CD4-positive, alpha-beta memory T cell (primary cell): ENCODE measurements at regions not wholly inside any gene's neighbourhood (a gene's known extent, or its start where the extent isn't known, plus 50 kb on each side); places are given as distances from the start of the nearest gene placed in this dataset.

Experiments
- CTCF ChIA-PET: fragments of 350-600 bp; sonication (Branson Sonifier 250); formaldehyde crosslinking; loops from one replicate; lab custom pipeline; 2021; ENCODE audit warnings: inconsistent platforms; ENCODE audit not compliant: partially characterized antibody; lab: Charles Lee
- POLR2A ChIA-PET: fragments of 350-600 bp; sonication (Branson Sonifier 250); formaldehyde crosslinking; loops from one replicate; lab custom pipeline; 2021; ENCODE audit not compliant: partially characterized antibody; lab: Charles Lee
- DNase-seq, 5 donors: peaks; one replicate each; pipeline versions ENCODE4 v3.0.0 to v3.0.0-alpha.2; 2020 to 2022; ENCODE audit warnings: mixed read lengths in 1 of 5
- H3K27ac ChIP-seq: one replicate; pipeline ENCODE4 v1.7.0; 2013; ENCODE audit warnings: low read depth, low read length
- H3K27me3 ChIP-seq: 2 replicates; pipeline ENCODE4 v1.7.0; 2013; ENCODE audit warnings: mild to moderate bottlenecking, low read length, moderate library complexity; ENCODE audit not compliant: insufficient read depth
- H3K36me3 ChIP-seq: 2 replicates; pipeline ENCODE4 v1.7.0; 2013; ENCODE audit warnings: mild to moderate bottlenecking, low read length, moderate library complexity; ENCODE audit not compliant: insufficient read depth
- H3K4me1 ChIP-seq: 2 replicates; pipeline ENCODE4 v1.7.0; 2013; ENCODE audit warnings: mild to moderate bottlenecking, low read length, moderate library complexity; ENCODE audit not compliant: insufficient read depth
- H3K4me3 ChIP-seq, 2 donors: one replicate each; pipeline ENCODE4 v1.7.0; 2013; ENCODE audit warnings: low read length in 2 of 2, mild to moderate bottlenecking in 1 of 2
- H3K9me3 ChIP-seq, 2 donors: one replicate each; pipeline ENCODE4 v1.7.0; 2013; ENCODE audit warnings: low read length in 2 of 2, control low read depth in 1 of 2; ENCODE audit not compliant: control insufficient read depth in 1 of 2
- H3K27ac Mint-ChIP-seq, 7 donors: one replicate each; pipeline ENCODE4 v1.8.0; 2020 to 2021; ENCODE audit warnings: mixed read lengths in 7 of 7, mild to moderate bottlenecking in 6 of 7, inconsistent platforms in 3 of 7, moderate library complexity in 3 of 7
- H3K27me3 Mint-ChIP-seq, 2 donors: one replicate each; pipeline ENCODE4 v1.8.0; 2020 to 2021; ENCODE audit warnings: mixed read lengths in 2 of 2
- H3K36me3 Mint-ChIP-seq, 2 donors: one replicate each; pipeline ENCODE4 v1.8.0; 2020 to 2021; ENCODE audit warnings: mixed read lengths in 2 of 2, inconsistent platforms in 1 of 2, mild to moderate bottlenecking in 1 of 2
- H3K4me1 Mint-ChIP-seq, 4 donors: one replicate each; pipeline ENCODE4 v1.8.0; 2020 to 2021; ENCODE audit warnings: mixed read lengths in 4 of 4, mild to moderate bottlenecking in 1 of 4
- H3K4me3 Mint-ChIP-seq, 8 donors: one replicate each; pipeline ENCODE4 v1.8.0; 2020 to 2021; ENCODE audit warnings: mixed read lengths in 8 of 8, mild to moderate bottlenecking in 7 of 8, moderate library complexity in 6 of 8, inconsistent platforms in 3 of 8
- H3K9me3 Mint-ChIP-seq, 8 donors: one replicate each; pipeline ENCODE4 v1.8.0; 2020 to 2021; ENCODE audit warnings: mixed read lengths in 8 of 8, mild to moderate bottlenecking in 5 of 8, inconsistent platforms in 3 of 8, moderate library complexity in 1 of 8
- intact Hi-C: fragments of 100-400 bp; cut with micrococcal nuclease; formaldehyde crosslinking; loops from one replicate; pipeline ENCODE4 v1.15.1; 2023

DNA sequence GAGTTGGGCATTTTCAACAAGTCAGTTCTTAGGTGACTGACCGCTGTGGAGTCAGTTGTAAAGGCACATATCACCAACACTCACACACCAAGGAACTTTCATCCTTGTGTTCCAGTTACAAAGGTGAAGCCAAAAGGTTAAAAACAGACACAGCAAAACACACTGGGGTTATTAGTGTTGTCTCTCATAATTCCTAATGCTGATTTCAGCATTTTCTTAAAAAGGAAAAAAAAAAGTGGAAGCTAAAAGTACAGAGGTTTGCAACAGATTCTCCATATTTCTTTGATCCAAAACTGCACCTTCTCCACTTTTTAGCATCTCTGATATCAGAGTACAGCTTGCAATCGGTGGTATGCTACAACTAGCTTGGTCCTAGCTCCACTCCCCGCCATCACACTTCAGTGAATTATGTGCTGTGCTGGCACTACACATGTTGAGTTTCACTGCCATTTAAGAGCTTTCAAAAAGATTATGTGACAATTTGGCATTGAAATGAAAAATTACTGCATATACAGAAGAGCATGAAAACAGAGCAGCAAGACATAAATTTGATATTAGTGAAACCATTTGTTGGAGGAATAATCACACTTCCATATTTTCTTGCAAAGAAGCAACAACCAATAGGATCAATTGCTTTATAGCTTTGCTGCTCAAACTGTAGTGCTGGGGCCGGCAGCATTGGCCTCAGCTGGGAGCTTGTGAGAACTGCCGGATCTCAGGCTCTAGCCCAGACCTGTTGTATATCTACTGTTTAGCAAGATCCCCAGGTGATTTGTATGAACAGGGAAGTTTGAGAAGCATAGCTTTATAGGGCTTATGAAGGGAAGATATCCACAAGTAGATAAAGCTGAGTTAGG is 62.3 kb upstream of the DAPL1 start:
- Mint-ChIP-seq H3K36me3 (no peaks in the 10 kb centered on the region), H3K27ac (no peak overlapping the region), H3K4me1 (peaks cover 0 to 2% (median 0%) of the 10 kb centered on the region in 4 donors), H3K9me3 (no peaks in the 10 kb centered on the region), H3K27me3 (peaks cover 2 to 14% of the 10 kb centered on the region in 2 donors), H3K4me3 (no peak overlapping the region)
- intact Hi-C loops: no loop called here
- no peaks in the 10 kb centered on the region for H3K36me3 ChIP-seq
- no peaks in the 10 kb centered on the region for H3K4me1 ChIP-seq
- ChIA-PET POLR2A (no interaction called here), CTCF (interaction anchor here (0.9 to 1.4 kb wide), 3 partner anchors 13 to 271 kb away, joined by 3 to 5 read pairs (median 4); no protein-coding TSS in a partner anchor)
- no peaks in the 10 kb centered on the region for H3K27me3 ChIP-seq
- H3K9me3 ChIP-seq: no peaks in the 10 kb centered on the region
- no peak overlapping the region for H3K27ac ChIP-seq
- no peak overlapping the region for H3K4me3 ChIP-seq
- no peak for DNase-seq

DNA sequence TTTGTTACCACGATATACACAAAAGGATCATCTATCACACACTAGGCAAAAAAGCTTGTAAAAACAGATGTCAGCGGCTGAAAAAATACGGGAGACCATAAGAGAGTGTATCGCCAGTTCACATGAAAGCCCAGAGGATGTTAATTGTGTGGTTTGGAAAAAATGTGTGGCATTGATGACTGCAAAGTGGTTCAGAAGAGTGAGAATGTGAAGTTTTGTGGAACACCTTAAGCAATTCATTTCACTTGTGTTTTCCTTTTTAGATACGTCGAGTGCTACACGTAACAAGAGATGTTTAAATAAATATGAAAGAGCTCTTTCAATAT is 61.7 kb upstream of the DAPL1 start:
- peaks cover 2 to 15% of the 10 kb centered on the region in 2 donors for H3K27me3 Mint-ChIP-seq
- DNase-seq: no peak
- ChIA-PET POLR2A (no interaction called here), CTCF (interaction anchor here (0.9 to 1.4 kb wide), 2 partner anchors 13 to 271 kb away, joined by 3 to 4 read pairs; no protein-coding TSS in a partner anchor)
- no peak overlapping the region for H3K4me3 ChIP-seq
- no peak overlapping the region for H3K27ac Mint-ChIP-seq
- H3K9me3 ChIP-seq: no peaks in the 10 kb centered on the region
- no peak overlapping the region for H3K27ac ChIP-seq
- no peaks in the 10 kb centered on the region for H3K36me3 ChIP-seq
- no peaks in the 10 kb centered on the region for H3K4me1 ChIP-seq
- H3K9me3 Mint-ChIP-seq: no peaks in the 10 kb centered on the region
- intact Hi-C loops: no loop called here
- peaks cover 0 to 2% (median 0%) of the 10 kb centered on the region in 4 donors for H3K4me1 Mint-ChIP-seq
- no peak overlapping the region for H3K4me3 Mint-ChIP-seq
- no peaks in the 10 kb centered on the region for H3K36me3 Mint-ChIP-seq
- no peaks in the 10 kb centered on the region for H3K27me3 ChIP-seq

DNA sequence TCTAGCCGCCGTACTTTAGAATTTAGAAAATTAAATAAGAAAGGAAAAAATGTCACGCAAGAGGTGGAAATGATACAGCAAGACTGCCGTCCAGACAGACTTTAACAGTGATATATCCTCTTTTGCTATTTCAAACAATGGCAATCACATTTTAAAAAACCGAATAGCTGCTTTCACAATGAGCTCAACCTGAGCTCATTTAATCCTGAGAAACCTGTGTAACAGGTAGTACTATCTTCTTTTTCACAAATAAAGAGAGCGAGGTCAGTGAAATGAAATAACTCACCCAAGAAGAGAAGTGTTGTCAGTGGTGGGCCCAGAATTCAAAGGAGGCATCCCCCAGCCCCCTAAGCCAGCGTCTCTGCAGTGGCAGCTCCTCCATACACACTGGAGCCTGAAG is 60.7 kb upstream of the DAPL1 start:
- Mint-ChIP-seq H3K27ac (no peak overlapping the region), H3K4me1 (peaks cover 0 to 2% (median 0%) of the 10 kb centered on the region in 4 donors), H3K9me3 (no peaks in the 10 kb centered on the region), H3K27me3 (peaks cover 2 to 17% of the 10 kb centered on the region in 2 donors), H3K4me3 (no peak overlapping the region), H3K36me3 (no peaks in the 10 kb centered on the region)
- H3K4me3 ChIP-seq: no peak overlapping the region
- H3K9me3 ChIP-seq: no peaks in the 10 kb centered on the region
- H3K27me3 ChIP-seq: no peaks in the 10 kb centered on the region
- no peak for DNase-seq
- intact Hi-C loops: no loop called here
- H3K27ac ChIP-seq: no peak overlapping the region
- CTCF ChIA-PET: interaction anchor here (1.0 kb wide), 1 partner anchor 19 kb away, joined by 3 read pairs; no protein-coding TSS in a partner anchor
- no peaks in the 10 kb centered on the region for H3K36me3 ChIP-seq
- no peaks in the 10 kb centered on the region for H3K4me1 ChIP-seq
- POLR2A ChIA-PET: no interaction called here

DNA sequence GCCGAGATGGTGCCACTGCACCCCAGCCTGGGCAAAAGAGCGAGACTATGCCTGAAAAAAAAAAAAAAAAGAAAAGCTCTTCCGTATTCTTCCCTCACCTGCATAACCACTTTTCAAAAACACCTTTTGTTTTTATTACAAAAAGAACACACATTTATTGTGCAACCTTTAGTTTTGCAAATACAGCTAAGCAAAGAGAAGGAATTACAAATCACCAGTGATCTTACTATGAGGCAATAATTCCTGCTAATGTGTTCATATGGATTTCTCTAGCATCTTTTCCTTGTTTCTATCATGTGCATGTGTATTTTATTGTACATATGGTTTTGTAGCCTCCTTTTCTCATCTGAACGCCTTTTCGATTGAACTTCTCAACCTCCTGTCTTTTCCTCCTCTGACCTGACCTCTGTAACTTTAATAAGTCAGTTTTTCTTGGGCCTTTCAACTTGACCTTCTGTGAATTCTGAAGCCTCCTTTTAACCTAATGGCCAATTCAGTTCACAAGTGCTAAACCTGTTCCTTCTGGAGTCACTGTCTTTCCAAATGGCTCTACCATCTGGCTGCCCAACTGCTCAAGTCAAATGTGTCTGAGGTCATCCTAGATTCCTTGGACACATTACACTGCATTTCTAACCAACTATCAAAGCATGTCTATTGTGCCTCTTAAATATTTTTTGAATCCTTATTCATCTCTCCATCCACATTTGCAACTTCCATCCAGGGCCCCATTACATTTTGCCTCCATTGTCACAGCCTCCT is 59.1 kb upstream of the DAPL1 start:
- Mint-ChIP-seq H3K36me3 (no peaks in the 10 kb centered on the region), H3K27ac (no peak overlapping the region), H3K4me3 (no peak overlapping the region), H3K27me3 (peaks cover 2 to 11% of the 10 kb centered on the region in 2 donors), H3K4me1 (peaks cover 0 to 2% (median 0%) of the 10 kb centered on the region in 4 donors), H3K9me3 (no peaks in the 10 kb centered on the region)
- POLR2A ChIA-PET: no interaction called here
- DNase-seq: no peak
- CTCF ChIA-PET: interaction anchor here (0.7 to 0.9 kb wide), 2 partner anchors 12 to 114 kb away, joined by 3 read pairs; no protein-coding TSS in a partner anchor
- Histone ChIP-seq H3K36me3 (no peaks in the 10 kb centered on the region), H3K27me3 (no peaks in the 10 kb centered on the region), H3K4me3 (no peak overlapping the region), H3K27ac (no peak overlapping the region), H3K9me3 (no peaks in the 10 kb centered on the region), H3K4me1 (no peaks in the 10 kb centered on the region)
- intact Hi-C loops: no loop called here

DNA sequence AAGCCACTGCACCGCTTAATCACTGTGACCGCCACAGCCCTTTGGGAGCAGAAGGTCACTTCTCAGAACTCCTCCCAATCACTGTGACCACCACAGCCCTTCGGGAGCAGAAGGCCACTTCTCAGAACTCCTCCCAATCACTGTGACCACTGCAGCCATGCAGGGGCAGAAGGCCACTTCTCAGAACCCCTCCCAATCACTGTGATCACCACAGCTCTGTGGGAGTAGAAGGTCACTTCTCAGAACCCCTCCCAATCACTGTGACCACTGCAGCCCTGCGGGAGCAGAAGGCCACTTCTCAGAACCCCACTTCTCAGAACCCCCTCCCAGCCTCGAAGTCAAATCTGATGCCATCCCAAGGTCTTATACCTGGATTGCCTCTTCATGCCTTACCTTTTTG is 56.8 kb upstream of the DAPL1 start:
- Mint-ChIP-seq H3K27ac (no peak overlapping the region), H3K9me3 (no peaks in the 10 kb centered on the region), H3K27me3 (peaks cover 2 to 9% of the 10 kb centered on the region in 2 donors), H3K4me1 (no peaks in the 10 kb centered on the region), H3K4me3 (no peak overlapping the region), H3K36me3 (no peaks in the 10 kb centered on the region)
- no peak overlapping the region for H3K4me3 ChIP-seq
- no peaks in the 10 kb centered on the region for H3K9me3 ChIP-seq
- no peaks in the 10 kb centered on the region for H3K4me1 ChIP-seq
- DNase-seq: no peak
- CTCF ChIA-PET: interaction anchor here (1.9 to 10.3 kb wide), 2 partner anchors 11 to 15 kb away, joined by 7 to 94 read pairs; no protein-coding TSS in a partner anchor
- no peaks in the 10 kb centered on the region for H3K27me3 ChIP-seq
- POLR2A ChIA-PET: no interaction called here
- H3K36me3 ChIP-seq: no peaks in the 10 kb centered on the region
- no peak overlapping the region for H3K27ac ChIP-seq
- intact Hi-C loops: no loop called here

DNA sequence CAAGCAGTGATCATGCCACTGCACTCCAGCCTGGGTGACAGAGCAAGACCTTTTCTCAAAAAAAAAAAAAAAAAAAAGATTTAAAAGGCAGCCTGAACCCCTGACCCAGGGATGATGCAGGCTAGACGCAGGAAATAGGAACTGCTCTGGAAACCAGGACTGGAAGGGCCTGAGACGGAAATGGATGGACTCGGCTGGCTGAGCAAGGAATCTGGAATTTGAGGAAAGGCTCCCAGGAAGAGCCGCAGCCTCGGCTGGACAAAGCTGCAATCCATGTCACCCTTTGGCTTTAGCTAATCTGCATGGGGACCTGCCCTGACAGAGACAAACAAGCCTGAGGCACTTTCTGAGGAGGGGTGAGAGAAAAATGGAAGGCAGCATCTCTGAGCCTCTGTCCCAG is 55.0 kb upstream of the DAPL1 start:
- H3K4me1 Mint-ChIP-seq: no peaks in the 10 kb centered on the region
- peaks cover 2 to 10% of the 10 kb centered on the region in 2 donors for H3K27me3 Mint-ChIP-seq
- no peaks in the 10 kb centered on the region for H3K36me3 Mint-ChIP-seq
- no peaks in the 10 kb centered on the region for H3K4me1 ChIP-seq
- no peak overlapping the region for H3K4me3 Mint-ChIP-seq
- no peak overlapping the region for H3K4me3 ChIP-seq
- no peaks in the 10 kb centered on the region for H3K9me3 Mint-ChIP-seq
- no peaks in the 10 kb centered on the region for H3K36me3 ChIP-seq
- no peak overlapping the region for H3K27ac Mint-ChIP-seq
- H3K9me3 ChIP-seq: no peaks in the 10 kb centered on the region
- ChIA-PET CTCF (interaction anchor here (1.4 to 10.3 kb wide), 2 partner anchors 14 to 706 kb away, joined by 3 to 94 read pairs; no protein-coding TSS in a partner anchor), POLR2A (interaction anchor here (0.5 kb wide), 1 partner anchor 656 kb away, joined by 4 read pairs; no protein-coding TSS in a partner anchor)
- H3K27ac ChIP-seq: no peak overlapping the region
- no peak for DNase-seq
- intact Hi-C loops: no loop called here
- H3K27me3 ChIP-seq: no peaks in the 10 kb centered on the region

DNA sequence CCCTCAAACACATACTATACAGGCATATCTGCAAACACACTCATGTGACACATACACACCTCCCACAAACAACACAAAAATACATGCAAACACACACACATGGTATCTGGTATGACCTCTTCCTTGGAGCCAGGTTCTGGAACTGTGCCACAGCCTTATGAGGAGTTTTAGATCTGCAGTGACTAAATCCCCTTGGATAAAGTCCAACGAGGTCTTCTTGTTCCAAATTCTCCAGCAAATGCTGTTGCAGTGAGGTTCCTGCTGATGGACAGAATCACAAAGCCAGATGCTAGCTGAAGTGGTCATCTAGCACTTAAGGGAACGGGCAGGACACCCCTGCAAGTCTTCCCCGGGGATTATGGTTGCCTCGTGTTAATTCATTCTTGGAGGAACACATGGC is 54.5 kb upstream of the DAPL1 start:
- Histone ChIP-seq H3K4me3 (no peak overlapping the region), H3K4me1 (no peaks in the 10 kb centered on the region), H3K36me3 (no peaks in the 10 kb centered on the region), H3K9me3 (no peaks in the 10 kb centered on the region), H3K27ac (no peak overlapping the region), H3K27me3 (no peaks in the 10 kb centered on the region)
- no peak overlapping the region for H3K27ac Mint-ChIP-seq
- intact Hi-C loops: no loop called here
- H3K4me1 Mint-ChIP-seq: no peaks in the 10 kb centered on the region
- no peaks in the 10 kb centered on the region for H3K9me3 Mint-ChIP-seq
- CTCF ChIA-PET: interaction anchor here (10.3 kb wide), 1 partner anchor 13 kb away, joined by 94 read pairs; no protein-coding TSS in a partner anchor
- peaks cover 4 to 14% of the 10 kb centered on the region in 2 donors for H3K27me3 Mint-ChIP-seq
- H3K4me3 Mint-ChIP-seq: no peak overlapping the region
- no peaks in the 10 kb centered on the region for H3K36me3 Mint-ChIP-seq
- POLR2A ChIA-PET: no interaction called here
- no peak for DNase-seq
